ENCODE measurements at regions not wholly inside any gene's neighbourhood (a gene's known extent, or its start where the extent isn't known, plus 50 kb on each side); places are given as distances from the start of the nearest gene placed in this dataset.

GRCh38 chr13:64414381-64414780 lies 2815.8 kb downstream of the PCDH9 start:
- no peak overlapping the region for H3K4me3 ChIP-seq (ENCODE audit: low read depth, low read length)
- TF ChIP-seq CTCF (IDR thresholded peaks at IDR 0.05; ENCODE audit: borderline replicate concordance, insufficient read depth, low read depth, low read length), result no peak

GRCh38 chr13:64413529-64413928 lies 2816.6 kb downstream of the PCDH9 start:
- no peak overlapping the region for H3K4me3 ChIP-seq (ENCODE audit: low read depth, low read length)
- TF ChIP-seq CTCF (IDR thresholded peaks at IDR 0.05; ENCODE audit: borderline replicate concordance, insufficient read depth, low read depth, low read length), result no peak

- no peak overlapping the region for H3K4me3 ChIP-seq (ENCODE audit: low read depth, low read length)
- no peak for TF ChIP-seq CTCF (IDR thresholded peaks at IDR 0.05; ENCODE audit: borderline replicate concordance, insufficient read depth, low read depth, low read length)
These were observed 2819.7 kb downstream of the PCDH9 start for GRCh38 chr13:64410276-64411053.

GRCh38 chr13:64397701-64398100 lies 2832.4 kb downstream of the PCDH9 start:
- no peak for TF ChIP-seq CTCF (IDR thresholded peaks at IDR 0.05; ENCODE audit: borderline replicate concordance, insufficient read depth, low read depth, low read length)
- no peak overlapping the region for H3K4me3 ChIP-seq (ENCODE audit: low read depth, low read length)

GRCh38 chr13:64377606-64378005 lies 2852.5 kb downstream of the PCDH9 start:
- H3K4me3 ChIP-seq (ENCODE audit: low read depth, low read length), result no peak overlapping the region
- no peak for TF ChIP-seq CTCF (IDR thresholded peaks at IDR 0.05; ENCODE audit: borderline replicate concordance, insufficient read depth, low read depth, low read length)

- TF ChIP-seq CTCF (IDR thresholded peaks at IDR 0.05; ENCODE audit: borderline replicate concordance, insufficient read depth, low read depth, low read length), result no peak
- no peak overlapping the region for H3K4me3 ChIP-seq (ENCODE audit: low read depth, low read length)
These were observed 2858.7 kb downstream of the PCDH9 start for GRCh38 chr13:64371461-64371860.

- no peak overlapping the region for H3K4me3 ChIP-seq (ENCODE audit: low read depth, low read length)
- no peak for TF ChIP-seq CTCF (IDR thresholded peaks at IDR 0.05; ENCODE audit: borderline replicate concordance, insufficient read depth, low read depth, low read length)
These were observed 2859.1 kb downstream of the PCDH9 start for GRCh38 chr13:64371045-64371444.
